GM19463 (cell line): ENCODE measurements at regions not wholly inside any gene's neighbourhood (a gene's known extent, or its start where the extent isn't known, plus 50 kb on each side); places are given as distances from the start of the nearest gene placed in this dataset.

ENCODE experiments used
- ATAC-seq: cut with Tn5 transposase; IDR thresholded peaks from one replicate; pipeline ENCODE4 v1.9.1; 2021; ENCODE audit warnings: mild to moderate bottlenecking, moderate library complexity; ENCODE audit not compliant: unreplicated experiment

- ATAC-seq, result peak; percentile 82
These were observed 222.5 kb upstream of the COPS8 start for GRCh38 chr2:236862961-236863728.

- ATAC-seq, result no peak
These were observed 222.0 kb upstream of the COPS8 start for GRCh38 chr2:236863729-236864126.

- ATAC-seq, result no peak
These were observed 220.6 kb upstream of the COPS8 start for GRCh38 chr2:236865052-236865451.

GRCh38 chr2:236866542-236867340 is 218.9 kb upstream of the COPS8 start:
- no peak for ATAC-seq

- ATAC-seq, result no peak
These were observed 218.0 kb upstream of the COPS8 start for GRCh38 chr2:236867441-236868260.

GRCh38 chr2:236870370-236870769 is 215.3 kb upstream of the COPS8 start:
- ATAC-seq, result no peak

GRCh38 chr2:236871500-236872001 is 214.1 kb upstream of the COPS8 start:
- no peak for ATAC-seq

GRCh38 chr2:236872015-236872414 is 213.7 kb upstream of the COPS8 start:
- ATAC-seq, result no peak

- ATAC-seq, result no peak
These were observed 212.7 kb upstream of the COPS8 start for GRCh38 chr2:236872981-236873380.

GRCh38 chr2:236873636-236874035 is 212.1 kb upstream of the COPS8 start:
- ATAC-seq, result no peak

GRCh38 chr2:236874866-236875481 is 210.7 kb upstream of the COPS8 start:
- ATAC-seq, result no peak

- no peak for ATAC-seq
These were observed 209.7 kb upstream of the COPS8 start for GRCh38 chr2:236875906-236876505.

- no peak for ATAC-seq
These were observed 209.0 kb upstream of the COPS8 start for GRCh38 chr2:236876642-236877041.

GRCh38 chr2:236877972-236878371 is 207.7 kb upstream of the COPS8 start:
- no peak for ATAC-seq

- no peak for ATAC-seq
These were observed 206.2 kb upstream of the COPS8 start for GRCh38 chr2:236879416-236879963.

GRCh38 chr2:236882074-236882473 is 203.6 kb upstream of the COPS8 start:
- no peak for ATAC-seq

- no peak for ATAC-seq
These were observed 202.8 kb upstream of the COPS8 start for GRCh38 chr2:236882930-236883329.

GRCh38 chr2:236883819-236884218 is 201.9 kb upstream of the COPS8 start:
- no peak for ATAC-seq

GRCh38 chr2:236884569-236885175 is 201.0 kb upstream of the COPS8 start:
- no peak for ATAC-seq

GRCh38 chr2:236886456-236886855 is 199.2 kb upstream of the COPS8 start:
- no peak for ATAC-seq
